IMR-90 (cell line): ENCODE measurements at regions not wholly inside any gene's neighbourhood (a gene's known extent, or its start where the extent isn't known, plus 50 kb on each side); places are given as distances from the start of the nearest gene placed in this dataset.
"Not testable (repeated sequence)": the region's sequence is repeated elsewhere in the genome, so short reads cannot be mapped to it uniquely, and the experiment has no call there.

Experiments used
- ATAC-seq: fragments of 200-7000 bp; cut with Tn5 transposase; 2 replicates; pipeline ENCODE4 v1.9.1; 2020; ENCODE audit warnings: low read depth, mild to moderate bottlenecking, moderate library complexity
- BruUV-seq: library from RNA; stranded (reverse); fragments of 400-500 nt; replicated peaks from 2 replicates; lab custom pipeline; 2021; lab: Mats Ljungman, UMichigan
- CTCF ChIA-PET: fragments of 300-600 bp; formaldehyde crosslinking; extraction: SDS; loops from one replicate; lab custom pipeline; 2021; ENCODE audit warnings: antibody characterized with exemption; lab: Yijun Ruan, JAX
- POLR2A ChIA-PET: fragments of 300-600 bp; sonication (Branson Sonifier 250); formaldehyde crosslinking; loops from one replicate; lab custom pipeline; 2022; ENCODE audit warnings: antibody characterized with exemption; ENCODE audit not compliant: unreplicated experiment; lab: Charles Lee
- DNase-seq: peaks from one replicate; pipeline ENCODE4 v3.0.0; 2013
- H2AFZ ChIP-seq: replicated peaks from 2 replicates; pipeline ENCODE3; 2013; ENCODE audit warnings: low read length, mild to moderate bottlenecking; ENCODE audit not compliant: poor library complexity
- H2AK5ac ChIP-seq: 2 replicates; pipeline ENCODE4 v1.6.1; 2013; ENCODE audit warnings: low read depth, low read length, inconsistent platforms
- H2AK9ac ChIP-seq: replicated peaks from 2 replicates; pipeline ENCODE3; 2013; ENCODE audit warnings: mild to moderate bottlenecking, low read depth, low read length, moderate library complexity; ENCODE audit not compliant: poor library complexity
- H2BK120ac ChIP-seq: 2 replicates; pipeline ENCODE4 v1.6.1; 2013; ENCODE audit warnings: low read depth, low read length, inconsistent platforms
- H2BK15ac ChIP-seq: 3 replicates; pipeline ENCODE4 v1.6.1; 2013; ENCODE audit warnings: low read depth, low read length, inconsistent platforms
- H2BK20ac ChIP-seq: 2 replicates; pipeline ENCODE4 v1.6.1; 2013; ENCODE audit warnings: low read depth, mild to moderate bottlenecking, inconsistent platforms, low read length, moderate library complexity
- H2BK5ac ChIP-seq: 2 replicates; pipeline ENCODE4 v1.6.1; 2013; ENCODE audit warnings: mild to moderate bottlenecking, low read depth, low read length, inconsistent platforms; ENCODE audit not compliant: poor library complexity, severe bottlenecking
- H3K14ac ChIP-seq: replicated peaks from 2 replicates; pipeline ENCODE4 v1.6.1; 2013; ENCODE audit warnings: low read depth, low read length, inconsistent platforms
- H3K18ac ChIP-seq: 2 replicates; pipeline ENCODE4 v1.6.1; 2013; ENCODE audit warnings: low read depth, low read length, control low read depth
- H3K23ac ChIP-seq: 2 replicates; pipeline ENCODE4 v1.6.1; 2013; ENCODE audit warnings: low read depth, low read length, inconsistent platforms
- H3K27ac ChIP-seq: 2 replicates; pipeline ENCODE4 v1.5.1; 2013; ENCODE audit warnings: mild to moderate bottlenecking, control low read depth, low read length; ENCODE audit not compliant: insufficient read depth
- H3K27me3 ChIP-seq: 2 replicates; pipeline ENCODE4 v1.6.1; 2013; ENCODE audit warnings: low read length; ENCODE audit not compliant: control insufficient read depth, insufficient read depth
- H3K36me3 ChIP-seq: 2 replicates; pipeline ENCODE4 v1.6.1; 2013; ENCODE audit warnings: low read length, mixed read lengths; ENCODE audit not compliant: control insufficient read depth, insufficient read depth
- H3K4ac ChIP-seq: 2 replicates; pipeline ENCODE4 v1.6.1; 2013; ENCODE audit warnings: low read depth, low read length, inconsistent platforms
- H3K4me1 ChIP-seq: 2 replicates; pipeline ENCODE4 v1.6.1; 2013; ENCODE audit warnings: low read length, mixed read lengths; ENCODE audit not compliant: control insufficient read depth, insufficient read depth
- H3K4me2 ChIP-seq: 2 replicates; pipeline ENCODE4 v1.6.1; 2013; ENCODE audit warnings: low read depth, mild to moderate bottlenecking, control low read depth, low read length, moderate library complexity
- H3K4me3 ChIP-seq: 2 replicates; pipeline ENCODE4 v1.5.1; 2013; ENCODE audit warnings: low read depth, mild to moderate bottlenecking, control low read depth, low read length, moderate library complexity; ENCODE audit not compliant: insufficient read depth
- H3K56ac ChIP-seq: 2 replicates; pipeline ENCODE4 v1.6.1; 2013; ENCODE audit warnings: low read length, inconsistent platforms; ENCODE audit not compliant: insufficient read depth; ENCODE audit errors: extremely low read depth
- H3K79me1 ChIP-seq, 2 experiments: 2 replicates each; pipeline ENCODE4 v1.6.1; 2013; ENCODE audit warnings: low read length in 2 of 2, inconsistent platforms in 1 of 2, low read depth in 1 of 2
- H3K9ac ChIP-seq: 2 replicates; pipeline ENCODE4 v1.6.1; 2013; ENCODE audit warnings: low read depth, low read length, control low read depth
- H3K9me1 ChIP-seq: 2 replicates; pipeline ENCODE4 v1.6.1; 2013; ENCODE audit warnings: low read length, inconsistent platforms; ENCODE audit not compliant: insufficient read depth
- H3K9me3 ChIP-seq: 2 replicates; pipeline ENCODE4 v1.6.1; 2013; ENCODE audit warnings: low read length; ENCODE audit not compliant: control insufficient read depth, insufficient read depth
- H4K20me1 ChIP-seq: 2 replicates; pipeline ENCODE4 v1.6.1; 2013; ENCODE audit warnings: low read length, inconsistent platforms; ENCODE audit not compliant: insufficient read depth
- H4K5ac ChIP-seq: 2 replicates; pipeline ENCODE4 v1.6.1; 2013; ENCODE audit warnings: mild to moderate bottlenecking, low read depth, low read length, control low read depth
- H4K8ac ChIP-seq, 2 experiments: 2 replicates each; pipeline ENCODE4 v1.6.1; 2013; ENCODE audit warnings: low read depth in 2 of 2, low read length in 2 of 2, control low read depth in 1 of 2, inconsistent platforms in 1 of 2
- H4K91ac ChIP-seq: 2 replicates; pipeline ENCODE4 v1.6.1; 2013; ENCODE audit warnings: low read depth, low read length, inconsistent platforms; ENCODE audit not compliant: insufficient read depth
- WGBS, 2 experiments: methylation state at CpG; one replicate each; pipeline versions ENCODE4 v1.1.5 to v1.1.7; 2013; ENCODE audit warnings: missing lambda C conversion rate in 2 of 2; ENCODE audit not compliant: insufficient read length in 1 of 2; ENCODE audit errors: extremely low coverage in 2 of 2; 5-methylcytosine and 5-hydroxymethylcytosine counted together
- dilution Hi-C: fragments of 300-500 bp; cut with HindIII; formaldehyde crosslinking; loops from one replicate; pipeline ENCODE4 v1.14.3; 2018; ENCODE audit warnings: low sequenced_read_pairs; ENCODE audit not compliant: unreplicated experiment
- in situ Hi-C: fragments of 300-500 bp; cut with MboI; formaldehyde crosslinking; loops from 3 replicates; pipeline ENCODE4 v1.14.3; 2019; ENCODE audit warnings: low sequenced_read_pairs, inconsistent platforms, mixed read lengths
- intact Hi-C: fragments of 100-400 bp; cut with micrococcal nuclease; formaldehyde crosslinking; loops from 2 replicates; pipeline ENCODE4 v1.10.0; 2022

GRCh38 chrX:92560083-92560482 lies 780.9 kb downstream of the PCDH11X start:
- in situ Hi-C loops, H3K14ac ChIP-seq, H2BK20ac ChIP-seq, H4K91ac ChIP-seq, dilution Hi-C loops, H3K27me3 ChIP-seq, H4K8ac ChIP-seq, H3K4me3 ChIP-seq, DNase-seq, intact Hi-C loops, H3K4me1 ChIP-seq, H2AFZ ChIP-seq, H3K9ac ChIP-seq, H3K4me2 ChIP-seq, H2BK15ac ChIP-seq, H3K9me1 ChIP-seq, H2BK5ac ChIP-seq, H4K5ac ChIP-seq, H2AK5ac ChIP-seq, H4K20me1 ChIP-seq, H3K36me3 ChIP-seq, ATAC-seq, POLR2A ChIA-PET, H3K9me3 ChIP-seq, CTCF ChIA-PET, BruUV-seq, H3K79me1 ChIP-seq, H2AK9ac ChIP-seq, H3K23ac ChIP-seq, H3K18ac ChIP-seq, H3K56ac ChIP-seq, H2BK120ac ChIP-seq, H3K4ac ChIP-seq, H3K27ac ChIP-seq: not testable (repeated sequence)
- WGBS, 2 experiments = no CpG with 5 or more reads among the region's 2 CpGs

- H3K79me1 ChIP-seq, H2BK20ac ChIP-seq, CTCF ChIA-PET, H3K27ac ChIP-seq, H2AK9ac ChIP-seq, H4K5ac ChIP-seq, H3K4me1 ChIP-seq, in situ Hi-C loops, H3K56ac ChIP-seq, H3K36me3 ChIP-seq, H3K18ac ChIP-seq, H3K4ac ChIP-seq, H3K27me3 ChIP-seq, H3K23ac ChIP-seq, H4K8ac ChIP-seq, ATAC-seq, H4K91ac ChIP-seq, H2BK15ac ChIP-seq, H2BK5ac ChIP-seq, dilution Hi-C loops, H3K9me3 ChIP-seq, DNase-seq, BruUV-seq, H3K4me2 ChIP-seq, intact Hi-C loops, H3K14ac ChIP-seq, H3K4me3 ChIP-seq, H2AK5ac ChIP-seq, H3K9ac ChIP-seq, H2AFZ ChIP-seq, H4K20me1 ChIP-seq, H3K9me1 ChIP-seq, H2BK120ac ChIP-seq, POLR2A ChIA-PET: not testable (repeated sequence)
- WGBS, 2 experiments = no CpG with 5 or more reads among the region's 1 CpG
Observed at GRCh38 chrX:92570217-92570616, 791.0 kb downstream of the PCDH11X start.
